GM18873 (cell line): ENCODE measurements at regions not wholly inside any gene's neighbourhood (a gene's known extent, or its start where the extent isn't known, plus 50 kb on each side); places are given as distances from the start of the nearest gene placed in this dataset.
A peak's percentile ranks its signal among the peaks of the same experiment; 100 is the strongest.
"Not testable (repeated sequence)": the region's sequence is repeated elsewhere in the genome, so short reads cannot be mapped to it uniquely, and the experiment has no call there.

Experiments used
- ATAC-seq: cut with Tn5 transposase; IDR thresholded peaks from one replicate; pipeline ENCODE4 v1.9.1; 2021; ENCODE audit warnings: mild to moderate bottlenecking, moderate library complexity, moderate number of reproducible peaks; ENCODE audit not compliant: unreplicated experiment, low FRiP score

DNA sequence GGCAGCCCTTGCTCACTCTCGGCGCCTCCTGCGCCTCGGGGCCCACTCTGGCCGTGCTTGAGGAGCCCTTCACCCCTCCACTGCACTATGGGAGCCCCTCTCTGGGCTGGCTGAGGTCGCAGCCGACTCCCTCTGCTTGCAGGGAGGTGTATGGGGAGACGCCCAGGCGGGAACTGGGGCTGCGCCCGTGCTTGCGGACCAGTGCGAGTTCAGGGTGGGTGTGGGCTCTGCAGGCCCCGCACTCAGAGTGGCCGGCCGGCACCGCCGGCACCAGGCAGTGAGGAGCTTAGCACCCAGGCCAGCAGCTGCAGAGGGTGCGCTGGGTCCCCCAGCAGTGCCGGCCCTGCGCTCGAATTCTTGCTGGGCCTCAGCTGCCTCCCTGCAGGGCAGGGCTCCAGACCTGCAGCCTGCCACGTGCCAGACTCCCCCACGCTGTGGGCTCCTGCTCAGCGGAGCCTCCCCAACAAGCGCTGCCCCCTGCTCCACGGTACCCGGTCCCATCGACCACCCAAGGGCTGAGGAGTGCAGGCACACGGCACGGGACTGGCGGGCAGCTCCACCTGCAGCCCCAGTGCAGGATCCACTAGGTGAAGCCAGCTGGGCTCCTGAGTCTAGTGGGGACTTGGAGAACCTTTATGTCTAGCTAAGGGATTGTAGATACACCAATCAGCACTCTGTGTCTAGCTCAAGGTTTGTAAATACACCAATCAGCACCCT is 54.0 kb upstream of the WWC2 start:
- ATAC-seq, result not testable (repeated sequence)

DNA sequence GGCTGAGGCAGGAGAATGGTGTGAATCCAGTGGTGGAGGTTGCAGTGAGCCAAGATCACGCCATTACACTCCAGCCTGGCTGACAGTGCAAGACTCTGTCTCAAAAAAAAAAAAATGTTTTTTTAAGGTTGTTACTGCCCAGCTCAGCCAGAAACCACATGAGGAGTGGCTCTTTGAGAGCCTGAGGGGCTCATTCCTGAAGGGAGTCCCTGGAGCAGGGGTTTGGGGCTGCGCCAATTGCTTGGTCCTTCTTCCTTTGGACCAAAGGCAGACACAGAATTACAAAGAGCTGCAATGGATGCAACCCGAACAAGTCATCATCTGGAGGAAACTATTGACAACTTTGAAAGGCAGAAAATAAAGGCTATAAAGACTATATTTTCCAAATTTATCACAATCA is 60.6 kb upstream of the WWC2 start:
- ATAC-seq, result no peak

DNA sequence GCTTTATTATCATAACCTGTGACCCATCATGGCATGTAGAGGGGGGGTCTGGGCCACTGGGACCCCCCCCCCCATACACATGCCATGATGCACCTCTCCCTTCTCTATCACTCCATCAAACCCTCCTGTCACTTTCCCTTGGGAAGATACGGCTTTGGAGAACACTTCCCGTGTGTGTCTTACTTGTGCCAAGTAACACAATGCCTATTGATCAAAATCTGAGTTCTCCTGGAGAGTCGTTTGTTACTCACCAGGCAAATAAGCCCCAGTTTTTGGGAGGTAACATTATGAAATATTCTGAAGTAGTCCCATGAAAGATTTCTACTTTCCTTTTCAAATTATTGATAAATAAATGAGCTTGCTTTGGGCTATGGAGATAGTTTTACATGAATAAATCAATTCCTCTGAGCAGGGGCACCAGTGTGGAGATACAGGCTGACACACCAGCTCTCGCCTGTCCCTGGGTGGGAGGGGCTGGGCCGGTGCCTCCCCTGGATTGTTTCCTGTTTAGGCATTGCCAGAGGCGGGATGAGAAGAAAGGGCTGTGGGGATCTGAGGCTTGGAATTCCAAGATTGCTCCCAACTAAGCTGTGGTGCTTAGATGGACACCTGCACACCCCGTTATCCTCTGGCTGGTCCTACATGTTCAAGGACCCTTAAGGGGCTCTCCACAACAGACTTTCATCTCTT is 63.2 kb upstream of the WWC2 start:
- no peak for ATAC-seq

DNA sequence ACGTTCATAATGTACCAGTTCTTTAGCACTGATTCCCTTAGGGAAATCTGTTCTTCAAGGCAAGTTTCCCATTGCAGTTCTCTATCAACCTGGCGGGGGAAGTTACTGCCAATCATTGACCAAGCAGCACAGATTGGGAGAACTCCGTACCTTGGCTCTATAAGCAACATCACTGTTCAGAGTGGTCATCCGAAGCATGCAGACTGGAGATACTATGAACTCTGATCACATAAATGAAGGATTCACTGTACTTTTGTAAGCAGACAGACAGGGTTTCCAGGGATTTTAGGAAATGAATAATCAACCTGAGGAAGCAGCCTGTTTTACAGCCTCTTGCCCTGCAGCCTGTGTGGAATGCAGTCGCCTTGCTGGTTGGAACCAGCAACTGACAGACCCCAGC is 63.8 kb upstream of the WWC2 start:
- ATAC-seq, result no peak

DNA sequence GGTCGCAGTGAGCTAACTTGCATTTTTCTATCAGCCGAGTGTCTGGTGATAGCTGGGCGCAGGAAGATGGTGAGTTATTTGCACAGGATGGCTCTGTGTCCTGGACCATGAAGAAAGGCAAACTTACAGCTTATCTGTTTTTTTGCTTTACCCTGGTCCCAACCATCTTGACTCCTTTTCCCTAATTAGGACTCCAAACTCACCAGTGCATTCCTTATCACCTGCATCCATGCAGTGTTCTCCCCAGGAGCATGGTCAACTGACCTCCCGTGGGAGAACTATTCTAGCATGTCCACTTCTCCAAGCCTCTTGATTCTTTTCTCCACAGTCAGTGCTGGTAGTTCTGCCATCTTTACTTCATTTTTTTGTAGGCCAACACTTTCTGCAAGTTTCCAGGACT is 68.2 kb upstream of the WWC2 start:
- no peak for ATAC-seq

DNA sequence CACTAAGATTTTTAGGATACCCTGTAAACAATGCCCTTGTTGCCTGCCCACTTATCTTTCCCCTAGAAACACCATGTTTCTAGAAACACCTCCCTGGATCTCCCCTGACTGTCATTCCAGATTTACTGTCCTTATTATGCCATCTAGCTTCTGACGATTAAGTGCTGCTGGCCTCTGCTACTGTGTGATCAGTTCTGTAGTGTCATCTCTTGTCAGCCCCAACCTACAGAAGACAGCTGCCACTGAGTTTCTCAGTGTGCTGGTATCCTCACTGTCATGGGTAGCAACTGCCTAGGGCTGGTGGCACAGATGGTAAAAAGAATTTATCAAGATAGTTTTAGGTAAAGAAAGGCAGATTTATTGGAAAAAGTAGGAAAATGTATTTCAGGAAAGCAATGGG is 68.7 kb upstream of the WWC2 start:
- ATAC-seq, result no peak

DNA sequence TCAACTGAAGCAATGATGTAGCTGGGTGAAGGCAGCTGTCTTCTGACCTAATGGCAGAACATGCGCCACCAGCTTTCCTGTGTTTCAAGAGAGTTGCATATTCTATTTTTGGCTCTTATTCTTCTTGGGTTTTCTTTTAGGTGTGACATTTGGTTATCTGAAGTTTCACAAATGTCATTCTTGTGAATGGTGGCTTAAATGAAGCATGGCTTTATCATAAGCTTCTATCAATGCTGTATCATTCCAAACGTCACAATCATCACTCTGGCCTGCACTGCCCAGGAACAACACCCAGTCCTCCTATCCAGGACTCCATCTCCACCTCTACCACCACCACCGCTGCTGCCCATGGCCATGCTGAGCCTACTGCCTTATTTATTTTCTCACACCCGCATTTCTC is 69.7 kb upstream of the WWC2 start:
- ATAC-seq, result no peak

DNA sequence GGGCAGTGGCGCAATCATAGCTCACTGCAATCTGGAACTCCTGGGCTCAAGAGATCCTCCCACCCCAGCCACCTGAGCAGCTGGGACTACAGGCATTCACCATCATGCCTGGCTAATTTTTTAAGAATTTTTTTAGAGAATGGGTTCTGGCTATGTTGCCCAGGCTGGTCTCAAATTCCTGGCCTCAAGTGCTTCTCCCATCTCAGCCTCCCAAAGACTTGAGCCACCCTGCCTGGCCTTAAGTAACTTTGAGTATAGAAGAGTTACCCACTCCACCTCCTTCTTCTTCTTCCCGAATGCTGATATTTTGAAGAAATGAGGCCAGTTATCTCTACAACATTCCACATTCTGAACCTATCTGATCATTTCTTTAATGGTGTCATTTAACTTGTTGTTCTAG is 72.4 kb upstream of the WWC2 start:
- ATAC-seq, result no peak

DNA sequence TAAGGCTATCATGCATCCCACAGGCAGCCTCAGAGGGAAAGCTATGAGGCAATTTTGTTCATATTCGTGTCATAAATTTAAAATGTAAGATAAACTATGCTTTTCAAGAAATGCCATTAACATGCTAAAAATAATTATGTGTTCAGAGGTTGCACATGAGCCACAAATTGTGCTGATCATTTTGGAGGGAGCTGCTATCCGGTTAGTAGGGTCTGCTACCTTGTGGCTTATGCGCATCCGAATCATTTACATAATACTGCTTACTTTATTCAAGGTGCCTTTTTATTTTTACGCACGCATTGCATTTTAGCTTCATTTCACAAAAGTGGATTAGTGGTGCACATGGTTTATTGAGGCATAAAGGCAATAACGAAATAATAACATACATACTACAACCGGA is 76.4 kb upstream of the WWC2 start:
- no peak for ATAC-seq

DNA sequence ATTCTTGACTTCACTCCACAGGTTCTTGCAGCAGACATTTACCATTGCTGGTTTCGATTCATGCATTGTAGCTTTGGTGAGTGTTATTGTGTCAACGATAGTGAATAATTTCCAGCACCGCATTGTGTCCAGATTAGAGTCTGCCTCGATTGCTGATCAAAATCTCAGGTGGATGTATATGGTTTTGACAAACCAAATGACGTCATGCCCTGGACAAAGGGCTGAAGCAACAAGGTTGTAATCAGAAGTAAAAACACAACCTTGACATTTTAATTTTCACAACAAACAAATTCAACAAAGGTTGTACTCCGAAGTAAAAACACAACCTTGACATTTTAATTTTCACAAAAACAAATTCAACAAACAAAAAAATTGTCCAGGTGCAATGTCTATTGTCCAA is 81.1 kb upstream of the WWC2 start:
- ATAC-seq, result no peak

DNA sequence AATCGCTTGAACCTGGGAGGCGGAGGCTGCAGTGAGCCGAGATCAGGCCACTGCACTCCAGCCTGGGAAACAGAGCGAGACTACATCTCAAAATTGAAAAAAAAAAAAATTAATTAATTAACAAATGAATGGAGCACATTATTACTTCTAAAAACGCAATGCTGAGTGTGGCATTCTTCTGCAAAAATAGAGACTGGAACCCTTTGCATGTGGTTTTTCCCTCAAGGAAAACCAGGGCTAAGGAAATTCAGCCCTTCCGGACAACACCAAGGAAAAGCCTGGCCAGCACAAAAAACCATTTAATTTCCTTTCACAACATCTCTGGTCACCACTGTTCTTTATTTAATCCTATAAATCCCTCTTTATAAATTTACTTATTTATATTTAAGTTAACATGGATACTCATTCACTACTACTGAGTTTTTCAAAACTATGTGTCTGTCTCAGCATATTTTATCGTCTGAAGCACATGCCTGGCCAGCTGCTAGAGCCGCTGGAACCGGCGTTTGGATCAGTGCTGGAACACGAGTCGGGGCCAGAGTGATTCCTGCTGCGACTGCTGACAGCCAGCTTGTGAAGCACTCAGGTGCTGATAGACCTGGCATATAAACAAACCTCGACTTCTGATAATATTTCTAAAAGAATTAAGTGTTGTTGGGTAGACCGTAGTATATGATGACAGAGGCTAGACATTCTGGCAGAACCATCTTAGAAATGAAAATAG is 84.5 kb upstream of the WWC2 start:
- ATAC-seq, result no peak

DNA sequence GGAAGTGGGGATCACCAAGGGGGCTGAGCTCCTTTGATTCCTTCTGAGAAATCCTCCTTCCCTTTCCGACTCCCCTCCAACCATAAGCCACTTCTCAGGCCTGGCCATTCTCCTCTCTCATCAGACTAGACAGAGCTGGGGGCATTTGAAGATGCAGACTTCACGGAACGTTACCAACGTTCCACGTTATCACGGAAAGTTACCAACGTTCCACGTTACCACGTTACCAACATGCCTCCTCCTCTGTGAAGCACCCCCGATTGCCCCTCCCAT is 85.4 kb upstream of the WWC2 start:
- no peak for ATAC-seq

DNA sequence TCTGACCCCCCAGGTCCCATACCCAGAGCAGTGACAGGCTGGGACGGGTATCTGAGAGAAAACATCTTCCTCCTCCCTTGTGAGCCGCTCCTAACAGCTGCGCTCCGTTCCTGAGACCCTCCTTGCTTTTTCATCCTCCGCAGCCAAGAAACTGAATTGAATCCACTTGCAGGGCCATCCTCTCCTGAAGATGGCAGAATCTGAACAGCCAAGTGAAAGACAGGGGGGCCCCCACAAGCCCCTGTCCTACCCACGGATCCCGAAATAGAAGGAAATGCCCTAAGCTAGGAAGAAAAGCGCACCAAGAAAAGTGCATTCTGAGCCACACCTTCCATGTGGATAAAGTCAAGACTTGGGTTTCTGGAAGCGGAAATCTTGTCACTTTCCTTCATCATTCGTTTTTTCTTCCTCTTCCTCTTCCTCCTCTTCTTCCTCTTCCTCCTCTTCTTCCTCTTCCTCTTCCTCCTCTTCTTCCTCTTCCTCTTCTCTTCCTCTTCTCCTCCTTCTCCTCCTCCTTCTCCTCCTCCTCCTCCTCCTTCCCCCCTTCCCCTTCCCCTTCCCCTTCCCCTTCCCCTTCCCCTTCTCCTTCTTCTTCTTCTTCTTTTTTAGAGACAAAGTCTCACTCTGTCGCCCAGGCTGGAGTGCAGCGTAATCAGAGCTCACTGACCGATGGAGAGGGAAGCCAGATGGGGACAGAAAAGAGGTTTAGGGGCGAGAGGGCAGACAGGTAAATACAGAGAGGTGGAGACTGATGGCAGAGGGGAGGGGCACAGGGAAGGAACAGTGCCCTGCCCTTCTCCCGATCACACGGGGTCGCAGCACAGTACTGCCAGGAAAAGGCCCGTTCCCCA is 86.0 kb upstream of the WWC2 start:
- no peak for ATAC-seq

DNA sequence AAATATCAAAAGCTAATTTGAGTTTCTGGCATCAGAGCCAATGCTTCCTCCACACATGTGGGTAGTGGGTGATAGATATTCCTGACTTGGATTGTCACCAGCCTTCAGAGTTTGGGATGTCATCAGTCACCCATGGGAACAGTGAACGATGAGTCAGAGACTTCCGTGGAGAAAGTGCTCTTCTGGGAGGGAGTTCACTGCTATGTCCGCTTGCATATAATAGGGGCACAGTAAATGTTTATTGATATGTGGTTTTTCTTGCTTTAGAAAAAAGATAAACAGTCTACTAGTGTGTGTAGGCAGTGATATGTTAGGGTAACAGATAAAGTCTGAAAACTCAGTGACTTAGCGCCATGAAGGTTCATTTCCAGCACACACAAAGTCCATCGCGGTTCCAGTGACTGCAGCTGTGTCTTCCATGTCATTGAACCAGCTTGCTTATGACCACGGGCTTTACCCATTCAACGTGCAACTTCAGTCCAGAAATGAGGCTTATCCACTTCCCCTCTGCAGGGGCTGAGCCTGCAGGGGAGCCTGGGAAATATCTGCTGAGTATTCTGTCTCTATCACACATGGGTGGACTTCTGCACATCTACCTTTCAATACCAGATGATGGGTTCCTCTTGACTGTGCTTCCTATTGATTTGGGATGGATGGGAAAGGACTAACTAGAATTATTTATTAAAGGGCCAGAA is 87.7 kb upstream of the WWC2 start:
- no peak for ATAC-seq

DNA sequence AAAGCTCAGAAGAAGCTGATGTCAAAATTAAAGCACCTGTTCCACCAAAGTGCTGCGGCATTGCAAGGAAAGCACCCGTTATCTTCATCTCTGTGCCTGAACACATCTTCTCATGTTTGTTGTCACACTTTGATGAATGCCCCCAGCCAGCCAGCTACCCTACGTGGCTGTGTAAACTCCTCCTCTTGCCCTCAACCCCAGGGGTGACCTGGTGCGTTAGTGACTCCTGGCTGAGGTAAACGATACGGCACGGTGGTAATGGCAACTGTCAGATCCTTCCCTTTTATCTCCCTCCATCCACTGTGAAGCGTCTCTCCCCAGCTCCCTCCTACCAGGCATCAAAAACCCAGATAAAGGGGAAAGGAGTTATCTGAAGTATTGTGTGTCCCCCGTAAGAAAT is 90.6 kb upstream of the WWC2 start:
- no peak for ATAC-seq

DNA sequence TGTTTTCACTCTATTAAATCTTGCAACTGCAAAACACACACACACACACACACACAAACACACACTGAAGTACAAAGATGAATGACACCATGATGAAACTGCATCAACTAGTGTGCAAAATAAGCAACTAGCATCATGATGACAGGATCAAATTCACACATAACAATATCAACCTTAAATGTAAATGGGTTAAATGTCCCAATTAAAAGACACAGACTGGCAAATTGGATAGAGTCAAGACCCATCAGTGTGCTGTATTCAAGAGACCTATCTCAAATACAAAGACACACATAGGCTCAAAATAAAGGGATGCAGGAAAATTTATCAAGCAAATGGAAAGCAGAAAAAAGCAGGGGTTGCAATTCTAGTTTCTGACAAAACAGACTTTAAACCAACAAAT is 87.2 kb upstream of the DCTD start:
- not testable (repeated sequence) for ATAC-seq

DNA sequence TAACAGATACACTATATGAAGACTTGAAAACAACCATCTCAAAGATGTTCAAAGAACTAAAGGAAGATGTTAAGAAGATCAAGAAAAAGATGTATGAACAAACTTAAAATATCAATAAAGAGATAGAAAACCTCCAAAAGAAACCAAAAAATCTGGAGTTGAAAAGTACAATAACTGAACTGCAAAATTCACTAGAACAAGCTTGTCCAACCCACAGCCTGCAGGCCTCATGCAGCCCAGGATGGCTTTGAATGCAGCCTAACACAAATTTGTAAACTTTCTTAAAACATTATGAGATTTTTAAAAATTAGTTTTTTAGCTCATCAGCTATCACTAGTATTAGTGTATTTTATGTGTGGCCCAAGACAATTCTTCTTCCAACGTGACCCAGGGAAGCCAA is 77.0 kb upstream of the DCTD start:
- ATAC-seq, result no peak

DNA sequence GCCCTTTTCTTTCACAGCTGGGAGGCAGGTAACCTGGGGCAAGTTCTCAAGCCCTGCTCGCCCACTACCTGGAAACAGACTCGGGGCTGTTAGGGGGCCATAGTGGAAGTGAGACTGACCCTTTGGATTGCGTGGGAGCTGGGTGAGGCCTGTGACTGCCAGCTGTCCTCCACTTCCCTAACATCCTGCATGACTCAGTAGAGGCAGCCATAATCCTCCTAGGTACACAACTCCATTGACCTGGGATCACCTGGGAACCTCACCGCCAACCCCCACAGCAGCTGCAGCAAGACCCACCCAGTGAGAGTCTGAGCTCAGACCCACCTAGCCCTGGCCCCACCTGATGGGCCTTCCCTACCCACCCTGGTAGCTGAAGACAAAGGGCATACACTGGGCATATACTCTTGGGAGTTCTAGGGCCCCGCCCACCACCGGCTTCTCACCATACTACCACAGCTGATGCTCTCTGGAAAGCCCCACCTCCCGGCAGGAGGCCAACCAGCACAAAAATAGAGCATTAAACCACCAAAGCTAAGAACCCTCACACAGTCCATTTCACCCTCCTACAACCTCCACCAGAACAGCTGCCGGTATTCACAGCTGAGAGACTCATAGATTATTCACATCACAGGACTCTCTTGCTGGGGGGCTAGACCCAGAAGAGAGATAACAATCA is 61.1 kb upstream of the DCTD start:
- peak; percentile 72 for ATAC-seq

DNA sequence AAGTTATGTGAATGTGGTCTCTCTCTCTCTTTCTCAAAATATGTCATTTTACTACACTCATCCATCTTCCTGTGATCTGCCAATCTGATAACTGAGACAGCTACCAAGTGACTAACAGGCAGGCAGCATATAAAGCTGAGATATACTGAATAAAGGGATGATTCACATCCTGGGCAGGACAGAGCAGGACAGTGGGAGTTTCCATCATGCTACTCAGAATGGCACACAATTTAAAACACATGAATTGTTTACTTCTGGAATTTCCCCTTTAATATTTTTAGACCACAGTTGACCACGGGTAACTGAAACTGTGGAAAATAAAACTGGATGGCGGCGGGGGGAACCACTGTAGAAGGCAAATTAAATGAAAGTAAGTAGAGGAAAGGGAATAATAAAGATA is 58.6 kb upstream of the DCTD start:
- ATAC-seq, result peak; percentile 79

DNA sequence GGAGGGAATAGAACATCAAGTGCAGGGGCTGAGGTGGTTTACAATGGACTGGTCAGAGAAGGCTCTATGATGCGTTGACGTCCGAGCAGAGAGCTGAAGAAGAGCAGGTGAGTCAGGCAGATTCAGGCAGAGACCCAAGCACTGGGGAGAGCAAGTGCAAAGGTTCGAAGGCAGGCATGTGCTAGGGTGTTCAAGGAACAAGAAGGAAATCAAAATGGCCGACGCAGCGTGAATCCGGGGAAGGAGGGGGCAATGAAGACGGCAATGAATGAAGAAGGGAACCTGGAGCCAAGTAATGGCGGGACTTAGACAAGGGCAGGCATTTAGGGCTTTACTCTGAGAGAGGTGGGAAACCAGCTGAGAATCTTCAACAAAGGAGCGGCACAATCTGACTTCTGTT is 56.8 kb upstream of the DCTD start:
- ATAC-seq, result no peak
